Activated CD8-positive, alpha-beta T cell treated with anti-CD3 and anti-CD28 coated beads, Interleukin-2, amount 10 ng/mL, durations not matched to agents 7 days and 5 days (primary cell): ENCODE measurements at regions not wholly inside any gene's neighbourhood (a gene's known extent, or its start where the extent isn't known, plus 50 kb on each side); places are given as distances from the start of the nearest gene placed in this dataset.

ENCODE experiments used
- ATAC-seq: fragments of 150-1000 bp; cut with Tn5 transposase; one replicate; pipeline ENCODE4 v1.10.0; 2021; ENCODE audit warnings: moderate library complexity
- CTCF ChIA-PET: fragments of 350-600 bp; sonication (Branson Sonifier 250); formaldehyde crosslinking; loops from one replicate; lab custom pipeline; 2021; ENCODE audit warnings: antibody characterized with exemption; lab: Charles Lee
- POLR2A ChIA-PET: fragments of 350-600 bp; sonication (Branson Sonifier 250); formaldehyde crosslinking; loops from one replicate; lab custom pipeline; 2021; ENCODE audit warnings: antibody characterized with exemption; lab: Charles Lee
- DNase-seq: peaks from one replicate; pipeline ENCODE4 v3.0.0-alpha.2; 2020
- H3K27ac Mint-ChIP-seq: one replicate; pipeline ENCODE4 v1.8.0; 2021; ENCODE audit warnings: mild to moderate bottlenecking, mixed read lengths
- H3K27me3 Mint-ChIP-seq: one replicate; pipeline ENCODE4 v1.8.0; 2021; ENCODE audit warnings: low read depth, mixed read lengths
- H3K36me3 Mint-ChIP-seq: one replicate; pipeline ENCODE4 v1.8.0; 2021; ENCODE audit warnings: low read depth, mixed read lengths
- H3K4me1 Mint-ChIP-seq: one replicate; pipeline ENCODE4 v1.8.0; 2021; ENCODE audit warnings: low read depth, mixed read lengths
- H3K4me3 Mint-ChIP-seq: one replicate; pipeline ENCODE4 v1.8.0; 2021; ENCODE audit warnings: mild to moderate bottlenecking, mixed read lengths
- H3K9me3 Mint-ChIP-seq: one replicate; pipeline ENCODE4 v1.8.0; 2022; ENCODE audit warnings: mixed read lengths; ENCODE audit not compliant: insufficient read depth

DNA sequence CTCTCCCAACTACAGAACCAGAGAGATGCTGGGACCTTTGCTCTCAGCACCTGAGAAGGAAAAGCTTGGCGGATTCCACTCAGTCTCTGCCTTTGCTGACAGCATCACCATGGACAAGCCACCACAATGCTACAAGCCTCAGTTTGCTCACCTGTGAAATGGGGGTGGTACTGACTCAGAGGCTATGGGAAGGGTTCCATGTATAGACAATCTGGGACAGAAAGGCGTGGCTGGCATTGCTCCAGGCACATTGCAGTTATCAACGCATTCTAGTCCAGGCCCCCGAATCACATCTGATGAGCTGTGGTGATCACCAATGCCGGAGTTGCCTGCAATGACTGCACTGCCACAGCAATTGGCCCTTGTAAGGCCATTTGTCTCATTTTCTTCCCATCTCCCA is 72.6 kb downstream of the ISX start:
- Mint-ChIP-seq H3K9me3 (no peaks in the 10 kb centered on the region), H3K4me1 (peaks cover 12% of the 10 kb centered on the region), H3K27ac (no peak overlapping the region), H3K4me3 (no peak overlapping the region), H3K36me3 (no peaks in the 10 kb centered on the region), H3K27me3 (peaks cover 4% of the 10 kb centered on the region)
- no peak for ATAC-seq
- POLR2A ChIA-PET = interaction anchor here (0.6 kb wide), 1 partner anchor 73 kb away, joined by 3 read pairs; no protein-coding TSS in a partner anchor
- CTCF ChIA-PET = interaction anchor here (1.2 kb wide), 1 partner anchor 12 kb away, joined by 5 read pairs; no protein-coding TSS in a partner anchor
- DNase-seq = no peak

DNA sequence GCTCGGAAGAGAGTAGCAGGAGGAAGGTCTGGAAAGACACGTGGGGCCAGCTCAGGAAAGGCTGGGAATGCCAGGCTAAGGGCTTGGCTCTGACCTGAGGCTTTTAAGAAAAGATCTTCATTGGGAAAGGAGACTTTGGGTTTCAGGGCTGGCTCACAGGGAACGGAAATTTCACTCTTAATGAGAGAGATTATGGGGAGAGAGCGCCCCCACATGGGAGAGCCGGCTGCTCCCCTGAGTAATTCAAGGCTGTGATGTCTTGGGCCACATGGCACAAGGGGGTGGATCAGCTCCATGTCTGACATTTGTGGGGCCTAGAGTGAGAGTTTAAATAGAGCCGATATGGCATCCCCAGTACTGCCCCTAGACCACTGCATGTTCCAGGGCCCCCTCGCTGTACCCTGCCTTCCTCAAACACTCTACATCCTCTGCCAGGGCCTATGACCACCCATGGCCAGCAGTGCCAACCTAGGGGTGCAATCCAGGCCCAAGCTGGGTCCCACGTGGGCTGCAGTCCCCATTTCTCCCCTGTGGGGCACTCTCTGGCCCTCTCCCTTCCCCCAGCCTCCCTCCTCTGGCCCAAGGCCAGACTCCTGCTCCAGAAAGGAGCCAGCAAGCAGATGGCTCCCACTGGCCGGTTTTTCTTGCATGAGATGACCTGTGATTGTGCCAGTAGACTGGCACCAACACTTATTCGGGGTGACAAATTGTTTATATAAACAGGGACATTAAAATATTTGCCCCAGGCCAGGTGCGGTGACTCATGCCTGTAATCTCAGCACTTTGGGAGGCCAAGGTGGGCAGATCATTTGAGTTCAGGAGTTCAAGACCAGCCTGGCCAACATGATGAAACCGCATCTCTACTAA is 75.2 kb downstream of the ISX start:
- CTCF ChIA-PET = interaction anchor here (2.5 kb wide), 1 partner anchor 9 kb away, joined by 12 read pairs; no protein-coding TSS in a partner anchor
- POLR2A ChIA-PET = no interaction called here
- ATAC-seq = no peak
- no peak overlapping the region for H3K27ac Mint-ChIP-seq
- H3K4me1 Mint-ChIP-seq = no peaks in the 10 kb centered on the region
- H3K27me3 Mint-ChIP-seq = peaks cover 2% of the 10 kb centered on the region
- no peaks in the 10 kb centered on the region for H3K36me3 Mint-ChIP-seq
- DNase-seq = no peak
- no peak overlapping the region for H3K4me3 Mint-ChIP-seq
- H3K9me3 Mint-ChIP-seq = no peaks in the 10 kb centered on the region

DNA sequence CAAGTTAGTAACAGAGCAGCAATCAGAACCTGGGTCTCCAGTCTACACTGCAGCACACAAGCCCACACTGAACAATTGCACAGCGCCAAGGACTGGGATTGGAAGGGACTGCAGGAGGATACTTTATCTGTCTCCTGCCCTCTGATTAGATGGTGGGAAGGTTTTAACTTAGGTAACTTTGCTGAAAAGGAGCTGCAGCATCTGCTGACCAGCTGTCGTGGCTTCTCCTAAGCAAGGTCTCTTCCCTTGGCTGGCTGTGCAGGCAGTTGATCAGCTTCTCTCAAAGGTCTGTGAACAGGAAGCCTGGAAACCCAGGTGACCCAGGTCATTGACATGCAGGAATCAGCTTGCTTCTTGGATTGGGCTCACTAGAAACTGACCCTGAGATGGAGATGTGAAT is 82.4 kb downstream of the ISX start:
- no peaks in the 10 kb centered on the region for H3K9me3 Mint-ChIP-seq
- ATAC-seq (no peak), DNase-seq (no peak)
- no peak overlapping the region for H3K27ac Mint-ChIP-seq
- no peaks in the 10 kb centered on the region for H3K4me1 Mint-ChIP-seq
- ChIA-PET POLR2A (no interaction called here), CTCF (interaction anchor here (1.4 to 1.6 kb wide), 2 partner anchors 25 to 83 kb away, joined by 3 read pairs; no protein-coding TSS in a partner anchor)
- H3K27me3 Mint-ChIP-seq = peaks cover 2% of the 10 kb centered on the region
- H3K36me3 Mint-ChIP-seq = no peaks in the 10 kb centered on the region
- H3K4me3 Mint-ChIP-seq = no peak overlapping the region

GRCh38 chr22:35148866-35149548 is 83.0 kb downstream of the ISX start:
- CTCF ChIA-PET = interaction anchor here (1.4 to 1.8 kb wide), 2 partner anchors 25 to 106 kb away, joined by 3 to 14 read pairs; no protein-coding TSS in a partner anchor
- POLR2A ChIA-PET = no interaction called here
- H3K27ac Mint-ChIP-seq = no peak overlapping the region
- DNase-seq = no peak
- H3K36me3 Mint-ChIP-seq = no peaks in the 10 kb centered on the region
- ATAC-seq = no peak
- H3K27me3 Mint-ChIP-seq = no peaks in the 10 kb centered on the region
- H3K4me3 Mint-ChIP-seq = no peak overlapping the region
- H3K4me1 Mint-ChIP-seq = no peaks in the 10 kb centered on the region
- no peaks in the 10 kb centered on the region for H3K9me3 Mint-ChIP-seq

DNA sequence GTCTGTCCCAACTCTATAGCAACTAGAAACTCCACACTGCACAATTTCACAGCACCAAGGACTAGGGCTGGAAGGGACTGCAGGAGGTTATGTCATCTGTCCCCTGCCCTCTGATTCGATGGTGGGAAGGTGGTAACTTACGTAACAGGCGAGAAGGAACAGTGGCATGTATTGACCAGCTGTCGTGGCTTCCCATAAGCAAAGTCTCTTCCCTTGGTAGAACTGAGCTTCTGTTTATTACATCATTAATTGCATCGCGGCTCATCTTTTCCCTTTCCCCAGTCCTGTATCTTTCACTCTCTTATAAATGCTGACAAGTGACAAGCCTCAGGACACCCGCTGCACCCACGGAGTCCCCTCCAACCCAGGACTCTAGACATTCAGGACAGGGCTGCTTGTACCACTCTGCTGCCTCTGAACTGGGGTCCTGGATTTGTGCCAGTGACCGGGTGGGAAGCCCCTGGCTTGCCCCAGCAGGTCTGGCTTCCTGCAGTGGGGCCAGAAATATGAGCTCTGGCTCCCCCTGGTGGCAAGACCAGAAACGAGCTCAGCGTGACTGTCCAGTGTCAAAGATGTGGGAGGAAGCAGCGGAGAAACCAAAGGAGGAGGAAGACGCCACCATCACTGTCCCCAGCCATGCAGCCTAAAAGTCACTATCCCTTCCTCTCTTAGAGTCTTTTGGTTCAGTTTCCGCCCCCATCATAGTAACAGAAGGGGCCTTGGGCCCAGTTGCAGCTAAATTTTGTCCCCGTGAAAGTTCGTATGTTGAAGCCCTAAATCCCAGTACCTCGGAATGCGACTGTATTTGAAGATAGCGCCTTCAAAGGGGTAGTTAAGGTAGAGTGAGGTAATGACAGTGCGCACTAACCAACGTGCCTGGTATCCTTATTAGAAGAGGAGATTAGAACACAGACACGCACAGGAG is 84.5 kb downstream of the ISX start:
- Mint-ChIP-seq H3K4me3 (no peak overlapping the region), H3K9me3 (no peaks in the 10 kb centered on the region), H3K36me3 (no peaks in the 10 kb centered on the region), H3K27ac (no peak overlapping the region), H3K27me3 (no peaks in the 10 kb centered on the region), H3K4me1 (no peaks in the 10 kb centered on the region)
- DNase-seq = peak; percentile 74
- ChIA-PET CTCF (interaction anchor here (0.6 to 1.9 kb wide), 27 partner anchors 9 to 1227 kb away, joined by 3 to 15 read pairs (median 4); no protein-coding TSS in a partner anchor), POLR2A (interaction anchor here (0.7 kb wide), 1 partner anchor 62 kb away, joined by 3 read pairs; no protein-coding TSS in a partner anchor)
- peak; percentile 75 for ATAC-seq

DNA sequence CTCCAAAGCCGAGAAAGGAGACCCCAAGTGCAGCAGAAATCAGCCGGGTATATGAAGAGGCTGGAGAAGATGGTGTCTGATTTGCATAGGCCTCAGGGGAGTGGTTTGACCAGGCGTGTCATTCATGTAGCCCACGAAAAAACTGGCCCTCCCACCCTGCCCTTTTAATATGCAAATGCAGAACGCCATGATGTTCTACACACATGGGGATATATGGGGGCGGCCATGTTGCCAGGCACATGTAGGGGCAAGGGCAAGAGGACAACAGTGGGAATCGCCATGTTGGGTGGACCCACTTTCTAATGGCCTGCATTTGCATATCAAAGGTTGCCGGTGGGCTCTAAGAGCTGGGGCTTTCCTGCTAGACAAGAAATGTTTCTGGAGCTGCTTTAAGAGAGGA is 86.4 kb downstream of the ISX start:
- Mint-ChIP-seq H3K9me3 (no peaks in the 10 kb centered on the region), H3K27me3 (peaks cover under 1% of the 10 kb centered on the region), H3K4me1 (no peaks in the 10 kb centered on the region), H3K4me3 (no peak overlapping the region), H3K36me3 (no peaks in the 10 kb centered on the region), H3K27ac (no peak overlapping the region)
- ChIA-PET POLR2A (no interaction called here), CTCF (no interaction called here)
- no peak for DNase-seq
- no peak for ATAC-seq

- Mint-ChIP-seq H3K4me1 (no peaks in the 10 kb centered on the region), H3K27ac (no peak overlapping the region), H3K4me3 (no peak overlapping the region), H3K9me3 (no peaks in the 10 kb centered on the region), H3K27me3 (peaks cover 2% of the 10 kb centered on the region), H3K36me3 (no peaks in the 10 kb centered on the region)
- ATAC-seq (no peak), DNase-seq (peak; percentile 40)
- ChIA-PET POLR2A (no interaction called here), CTCF (interaction anchor here (1.0 to 1.5 kb wide), 3 partner anchors 10 to 76 kb away, joined by 3 to 8 read pairs (median 5); no protein-coding TSS in a partner anchor)
These were observed 89.0 kb downstream of the ISX start for GRCh38 chr22:35154937-35155387.

- H3K36me3 Mint-ChIP-seq = no peaks in the 10 kb centered on the region
- ChIA-PET POLR2A (no interaction called here), CTCF (interaction anchor here (1.0 to 1.5 kb wide), 2 partner anchors 34 to 76 kb away, joined by 3 to 8 read pairs; no protein-coding TSS in a partner anchor)
- no peak overlapping the region for H3K27ac Mint-ChIP-seq
- H3K4me3 Mint-ChIP-seq = no peak overlapping the region
- no peaks in the 10 kb centered on the region for H3K9me3 Mint-ChIP-seq
- H3K4me1 Mint-ChIP-seq = no peaks in the 10 kb centered on the region
- H3K27me3 Mint-ChIP-seq = peaks cover 2% of the 10 kb centered on the region
- DNase-seq = no peak
- ATAC-seq = no peak
These were observed 89.6 kb downstream of the ISX start for GRCh38 chr22:35155403-35156025.

GRCh38 chr22:35156945-35157344 is 91.0 kb downstream of the ISX start:
- Mint-ChIP-seq H3K27me3 (peaks cover 2% of the 10 kb centered on the region), H3K4me3 (no peak overlapping the region), H3K36me3 (no peaks in the 10 kb centered on the region), H3K4me1 (no peaks in the 10 kb centered on the region), H3K9me3 (no peaks in the 10 kb centered on the region), H3K27ac (no peak overlapping the region)
- ChIA-PET POLR2A (no interaction called here), CTCF (interaction anchor here (2.2 kb wide), 1 partner anchor 75 kb away, joined by 6 read pairs; no protein-coding TSS in a partner anchor)
- DNase-seq (no peak), ATAC-seq (no peak)

GRCh38 chr22:35158336-35158735 is 92.4 kb downstream of the ISX start:
- peaks cover 2% of the 10 kb centered on the region for H3K27me3 Mint-ChIP-seq
- H3K4me1 Mint-ChIP-seq = no peaks in the 10 kb centered on the region
- POLR2A ChIA-PET = no interaction called here
- DNase-seq (no peak), ATAC-seq (no peak)
- no peaks in the 10 kb centered on the region for H3K36me3 Mint-ChIP-seq
- no peaks in the 10 kb centered on the region for H3K9me3 Mint-ChIP-seq
- CTCF ChIA-PET = interaction anchor here (1.9 to 2.2 kb wide), 2 partner anchors 8 to 73 kb away, joined by 6 to 14 read pairs; no protein-coding TSS in a partner anchor
- H3K27ac Mint-ChIP-seq = no peak overlapping the region
- no peak overlapping the region for H3K4me3 Mint-ChIP-seq
